ENCODE measurements at regions not wholly inside any gene's neighbourhood (a gene's known extent, or its start where the extent isn't known, plus 50 kb on each side); places are given as distances from the start of the nearest gene placed in this dataset.

GRCh38 chr3:192079098-192079497, 618.1 kb downstream of the PYDC2 start:
- intact Hi-C loops (cut with DNase I; ENCODE audit: low total_unique reads): no loop called here
- TF ChIP-seq CTCF (IDR thresholded peaks at IDR 0.05) (no peak), POLR2A (IDR thresholded peaks at IDR 0.05) (no peak)
- WGBS, 2 donors: 78 to 87% methylated on average over 1 of the region's 1 CpG
- no peaks in the 10 kb centered on the region for H3K4me1 ChIP-seq
- DNase-seq: no peak
- H3K36me3 ChIP-seq (ENCODE audit: low read depth, missing control alignments): no peaks in the 10 kb centered on the region
- H3K27me3 ChIP-seq: no peaks in the 10 kb centered on the region
- no peak overlapping the region for H3K27ac ChIP-seq
- H3K9me3 ChIP-seq: no peaks in the 10 kb centered on the region
- H3K4me3 ChIP-seq: no peak overlapping the region

DNA sequence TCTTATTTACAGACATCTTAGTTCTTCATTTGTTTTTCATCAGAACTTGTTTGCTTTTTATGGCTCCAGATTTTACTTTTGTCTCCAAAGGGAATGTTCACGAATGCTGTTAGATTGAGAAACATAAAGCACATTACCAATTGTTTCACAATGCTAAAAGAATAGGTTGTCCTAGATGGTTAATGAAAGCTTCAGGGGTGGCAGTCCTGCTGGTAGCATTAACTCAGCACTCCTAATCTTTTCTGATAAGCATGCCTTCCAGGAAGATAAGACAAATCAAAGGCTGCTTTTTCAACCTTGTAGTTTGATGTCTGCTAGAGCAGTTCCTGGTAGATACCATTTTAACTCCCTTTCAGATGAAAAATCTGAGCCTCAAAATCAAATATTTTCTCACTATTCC, 619.4 kb downstream of the PYDC2 start:
- TF ChIP-seq CTCF (IDR thresholded peaks at IDR 0.05): no peak
- no peak for TF ChIP-seq POLR2A (IDR thresholded peaks at IDR 0.05)
- Histone ChIP-seq H3K36me3 (ENCODE audit: low read depth, missing control alignments) (no peaks in the 10 kb centered on the region), H3K27me3 (no peaks in the 10 kb centered on the region), H3K27ac (no peak overlapping the region), H3K4me1 (no peaks in the 10 kb centered on the region), H3K9me3 (no peaks in the 10 kb centered on the region), H3K4me3 (no peak overlapping the region)
- DNase-seq: no peak
- WGBS, 2 donors: 46 to 68% methylated on average over 1 of the region's 1 CpG
- intact Hi-C loops (cut with DNase I; ENCODE audit: low total_unique reads): no loop called here

DNA sequence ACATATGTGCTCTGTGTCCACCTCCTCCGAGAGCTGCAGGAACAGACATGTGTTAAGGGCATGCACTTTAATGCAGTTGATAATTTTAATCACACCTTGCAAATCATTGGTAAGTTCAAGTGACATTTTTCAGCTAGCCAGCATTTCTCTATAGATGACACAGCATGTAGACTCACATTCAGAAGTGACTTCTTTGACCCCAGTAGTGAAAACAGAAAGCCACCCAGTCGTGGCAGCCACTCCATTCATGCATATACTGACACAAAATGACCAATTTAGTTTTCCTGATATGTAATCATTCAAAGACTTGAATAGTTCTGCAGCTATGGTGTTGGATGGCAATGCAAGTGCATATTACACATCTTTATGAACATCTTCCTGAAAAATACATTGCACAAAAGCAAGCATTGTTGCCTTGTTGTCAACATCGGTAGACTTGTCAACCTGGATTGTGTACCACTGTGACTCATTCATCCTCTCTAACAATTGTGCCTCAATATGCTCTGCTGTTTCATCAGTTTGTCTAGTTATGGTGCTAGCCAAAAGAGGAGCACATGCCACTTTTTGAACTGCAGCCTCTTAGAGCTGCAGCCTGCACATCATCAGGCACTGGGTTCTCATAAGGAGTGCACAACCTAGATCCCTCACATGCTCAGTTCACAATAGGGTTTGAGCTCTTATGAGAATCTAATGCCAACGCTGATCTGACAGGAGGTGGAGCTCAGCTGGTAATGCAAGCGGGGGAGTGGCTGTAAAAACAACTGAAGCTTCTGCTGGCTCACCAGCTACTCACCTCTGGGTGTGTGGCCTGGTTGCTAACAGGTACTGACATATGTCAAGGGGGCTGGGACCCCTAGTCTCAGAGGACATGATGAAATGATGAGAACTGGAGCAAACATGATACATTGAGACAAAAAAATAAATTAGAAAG, 622.0 kb downstream of the PYDC2 start:
- Histone ChIP-seq H3K4me3 (no peak overlapping the region), H3K27me3 (no peaks in the 10 kb centered on the region), H3K9me3 (no peaks in the 10 kb centered on the region), H3K27ac (no peak overlapping the region), H3K4me1 (no peaks in the 10 kb centered on the region), H3K36me3 (ENCODE audit: low read depth, missing control alignments) (no peaks in the 10 kb centered on the region)
- intact Hi-C loops (cut with DNase I; ENCODE audit: low total_unique reads): no loop called here
- WGBS, 2 donors: 65% methylated on average over 5 of the region's 5 CpGs
- TF ChIP-seq CTCF (IDR thresholded peaks at IDR 0.05) (no peak), POLR2A (IDR thresholded peaks at IDR 0.05) (no peak)
- DNase-seq: no peak

Small RNAs in the stretch of these regions (small RNA-seq; reads per million reads assigned to genes)
- gene RF00019: 0 reads per million in 2 donors
